Common myeloid progenitor, CD34-positive (primary cell): ENCODE measurements at regions not wholly inside any gene's neighbourhood (a gene's known extent, or its start where the extent isn't known, plus 50 kb on each side); places are given as distances from the start of the nearest gene placed in this dataset.

Experiments used
- CTCF ChIA-PET: fragments of 350-600 bp; sonication (Branson Sonifier 250); formaldehyde crosslinking; loops from one replicate; lab custom pipeline; 2021; ENCODE audit warnings: antibody characterized with exemption; lab: Charles Lee
- POLR2A ChIA-PET: fragments of 350-600 bp; sonication (Branson Sonifier 250); formaldehyde crosslinking; loops from one replicate; lab custom pipeline; 2021; ENCODE audit warnings: antibody characterized with exemption; lab: Charles Lee
- DNase-seq, 3 donors: peaks; one replicate each; pipeline versions ENCODE4 v3.0.0 to v3.0.0-alpha.2; 2013
- H3K27ac ChIP-seq, 2 experiments: 1 replicate in 1 of 2; 2 replicates in 1 of 2; pipeline ENCODE4 v1.7.0; 2013; ENCODE audit warnings: inconsistent platforms in 2 of 2, low read length in 2 of 2, mild to moderate bottlenecking in 2 of 2, low read depth in 1 of 2, moderate library complexity in 1 of 2; ENCODE audit not compliant: severe bottlenecking in 2 of 2, insufficient read depth in 1 of 2, poor library complexity in 1 of 2
- H3K27me3 ChIP-seq, 5 experiments: replicated peaks in 2 of 5; 1 replicate in 3 of 5; 2 replicates in 2 of 5; pipeline versions ENCODE4 v1.6.1 to v1.7.0; 2013; ENCODE audit warnings: low read length in 4 of 5, mild to moderate bottlenecking in 2 of 5, moderate library complexity in 2 of 5, inconsistent platforms in 1 of 5; ENCODE audit not compliant: insufficient read depth in 5 of 5, control insufficient read depth in 4 of 5
- H3K36me3 ChIP-seq, 4 experiments: 1 replicate in 2 of 4; 2 replicates in 2 of 4; pipeline versions ENCODE4 v1.6.1 to v1.7.0; 2013; ENCODE audit warnings: low read length in 3 of 4, control low read depth in 1 of 4, mild to moderate bottlenecking in 1 of 4; ENCODE audit not compliant: control insufficient read depth in 4 of 4, insufficient read depth in 4 of 4
- H3K4me1 ChIP-seq, 4 experiments: 1 replicate in 3 of 4; 2 replicates in 1 of 4; pipeline versions ENCODE4 v1.6.1 to v1.7.1; 2013; ENCODE audit warnings: low read length in 3 of 4, mild to moderate bottlenecking in 3 of 4, control low read depth in 1 of 4, inconsistent platforms in 1 of 4, moderate library complexity in 1 of 4; ENCODE audit not compliant: control insufficient read depth in 4 of 4, insufficient read depth in 4 of 4; ENCODE audit errors: control extremely low read depth in 1 of 4
- H3K4me3 ChIP-seq, 7 experiments: 1 replicate in 4 of 7; 2 replicates in 3 of 7; pipeline versions ENCODE4 v1.5.1 to v1.7.0; 2013; ENCODE audit warnings: mild to moderate bottlenecking in 7 of 7, low read length in 6 of 7, moderate library complexity in 6 of 7, inconsistent platforms in 2 of 7, low read depth in 2 of 7, control low read depth in 1 of 7; ENCODE audit not compliant: insufficient read depth in 4 of 7, control insufficient read depth in 1 of 7; ENCODE audit errors: extremely low read depth in 1 of 7
- H3K9me3 ChIP-seq, 5 experiments: 1 replicate in 4 of 5; 2 replicates in 1 of 5; pipeline versions ENCODE4 v1.6.1 to v1.7.1; 2013; ENCODE audit warnings: low read length in 4 of 5, mild to moderate bottlenecking in 2 of 5, inconsistent platforms in 1 of 5, low read depth in 1 of 5, moderate library complexity in 1 of 5; ENCODE audit not compliant: control insufficient read depth in 4 of 5, insufficient read depth in 2 of 5; ENCODE audit errors: control extremely low read depth in 1 of 5
- WGBS: methylation state at CpG from one replicate; pipeline ENCODE4 v1.1.5; 2013; ENCODE audit not compliant: insufficient coverage; 5-methylcytosine and 5-hydroxymethylcytosine counted together

GRCh38 chr6:133673056-133673455, 215.9 kb upstream of the TCF21 start:
- ChIA-PET CTCF (no interaction called here), POLR2A (no interaction called here)
- DNase-seq, result no peak
- Histone ChIP-seq H3K36me3 (no peaks in the 10 kb centered on the region), H3K4me3 (no peak overlapping the region), H3K4me1 (no peaks in the 10 kb centered on the region), H3K9me3 (no peaks in the 10 kb centered on the region), H3K27me3 (peaks cover 0 to 17% (median 5%) of the 10 kb centered on the region in 5 experiments), H3K27ac (no peak overlapping the region)
- WGBS, result 100% methylated on average over 1 of the region's 3 CpGs

- no peak for DNase-seq
- Histone ChIP-seq H3K27ac (no peak overlapping the region), H3K9me3 (no peaks in the 10 kb centered on the region), H3K4me1 (no peaks in the 10 kb centered on the region), H3K27me3 (peaks cover 0 to 18% (median 9%) of the 10 kb centered on the region in 5 experiments), H3K4me3 (no peak overlapping the region), H3K36me3 (no peaks in the 10 kb centered on the region)
- WGBS, result no CpG with 5 or more reads among the region's 1 CpG
- ChIA-PET CTCF (no interaction called here), POLR2A (no interaction called here)
Measured at GRCh38 chr6:133674661-133675060, 214.3 kb upstream of the TCF21 start.

GRCh38 chr6:133680994-133681393, 207.9 kb upstream of the TCF21 start:
- Histone ChIP-seq H3K27me3 (peaks cover 2 to 32% (median 19%) of the 10 kb centered on the region in 5 experiments), H3K4me3 (no peak overlapping the region), H3K36me3 (no peaks in the 10 kb centered on the region), H3K4me1 (no peaks in the 10 kb centered on the region), H3K27ac (no peak overlapping the region), H3K9me3 (no peaks in the 10 kb centered on the region)
- DNase-seq, result no peak
- ChIA-PET CTCF (no interaction called here), POLR2A (no interaction called here)
- 94% methylated on average over 2 of the region's 2 CpGs for WGBS

GRCh38 chr6:133681891-133682290, 207.0 kb upstream of the TCF21 start:
- H3K4me3 ChIP-seq, result no peak overlapping the region
- peaks cover 2 to 32% (median 19%) of the 10 kb centered on the region in 5 experiments for H3K27me3 ChIP-seq
- no peaks in the 10 kb centered on the region for H3K36me3 ChIP-seq
- ChIA-PET CTCF (no interaction called here), POLR2A (no interaction called here)
- 5% methylated on average over 2 of the region's 2 CpGs for WGBS
- no peak for DNase-seq
- no peaks in the 10 kb centered on the region for H3K4me1 ChIP-seq
- H3K27ac ChIP-seq, result no peak overlapping the region
- no peaks in the 10 kb centered on the region for H3K9me3 ChIP-seq

GRCh38 chr6:133682506-133683307, 206.2 kb upstream of the TCF21 start:
- no CpG with 5 or more reads among the region's 5 CpGs for WGBS
- CTCF ChIA-PET, result no interaction called here
- no peaks in the 10 kb centered on the region for H3K4me1 ChIP-seq

GRCh38 chr6:133683308-133683580, 205.7 kb upstream of the TCF21 start:
- WGBS, result no CpG with 5 or more reads among the region's 1 CpG
- Histone ChIP-seq H3K27ac (no peak overlapping the region), H3K27me3 (peaks cover 2 to 32% (median 19%) of the 10 kb centered on the region in 5 experiments), H3K9me3 (no peaks in the 10 kb centered on the region), H3K36me3 (no peaks in the 10 kb centered on the region), H3K4me3 (no peak overlapping the region), H3K4me1 (no peaks in the 10 kb centered on the region)
- ChIA-PET POLR2A (no interaction called here), CTCF (no interaction called here)
- DNase-seq, result no peak

More at GRCh38 chr6:133682506-133683307, 206.2 kb upstream of the TCF21 start:
- Histone ChIP-seq H3K4me3 (no peak overlapping the region), H3K36me3 (no peaks in the 10 kb centered on the region), H3K9me3 (no peaks in the 10 kb centered on the region), H3K27me3 (peaks cover 2 to 32% (median 19%) of the 10 kb centered on the region in 5 experiments), H3K27ac (no peak overlapping the region)
- POLR2A ChIA-PET, result no interaction called here
- DNase-seq, result no peak

- DNase-seq, result no peak
- CTCF ChIA-PET, result no interaction called here
- WGBS, result no CpG with 5 or more reads among the region's 2 CpGs
Measured at GRCh38 chr6:133683606-133684005, 205.3 kb upstream of the TCF21 start.

More at GRCh38 chr6:133683606-133684005, 205.3 kb upstream of the TCF21 start:
- Histone ChIP-seq H3K4me3 (no peak overlapping the region), H3K9me3 (no peaks in the 10 kb centered on the region), H3K27ac (no peak overlapping the region), H3K4me1 (no peaks in the 10 kb centered on the region), H3K27me3 (peaks cover 2 to 32% (median 19%) of the 10 kb centered on the region in 5 experiments), H3K36me3 (no peaks in the 10 kb centered on the region)
- POLR2A ChIA-PET, result no interaction called here
